ENCODE measurements at regions not wholly inside any gene's neighbourhood (a gene's known extent, or its start where the extent isn't known, plus 50 kb on each side); places are given as distances from the start of the nearest gene placed in this dataset.
A peak's percentile ranks its signal among the peaks of the same experiment; 100 is the strongest.

DNA sequence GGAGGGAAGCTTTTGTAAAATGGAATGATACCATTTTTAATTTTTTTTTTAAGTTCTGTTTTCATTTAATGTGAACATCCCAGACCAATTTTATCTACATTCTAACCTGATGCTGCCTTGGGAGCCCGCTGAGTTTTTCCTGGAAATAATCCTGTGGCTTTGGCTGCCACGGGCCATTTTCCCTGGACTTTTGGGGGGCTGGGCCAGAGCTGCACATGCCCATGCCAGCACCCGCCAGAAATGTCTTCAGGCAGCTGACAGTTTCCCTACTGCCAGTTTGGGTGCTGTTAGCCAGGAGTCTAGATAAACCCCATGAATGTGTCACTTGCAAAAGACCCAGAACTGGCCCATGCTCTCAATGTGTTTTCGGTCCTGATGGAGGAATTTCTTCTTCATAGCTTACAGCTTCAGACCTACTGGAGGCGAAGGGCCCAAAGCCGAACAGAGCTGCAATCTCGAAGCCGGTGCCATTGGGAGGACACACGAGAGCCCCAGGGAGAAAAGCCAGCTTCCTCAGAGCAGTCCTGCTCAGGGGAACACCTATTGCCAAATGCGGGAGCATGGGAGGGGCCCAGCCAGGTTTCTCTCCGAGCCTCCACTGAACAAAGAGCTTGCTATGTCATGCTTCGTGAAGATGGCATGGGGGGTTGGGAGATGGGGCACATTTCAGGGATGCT lies 444.2 kb upstream of the MKI67 start:
- Histone ChIP-seq H3K27me3 (peaks cover 0 to 8% of the 10 kb centered on the region in 2 donors), H3K9me3 (no peaks in the 10 kb centered on the region), H3K27ac (no peak overlapping the region), H3K4me3 (no peak overlapping the region), H3K36me3 (no peaks in the 10 kb centered on the region), H3K4me1 (no peaks in the 10 kb centered on the region)
- intact Hi-C loops (cut with DNase I), result no loop called here
- ATAC-seq (no peak), DNase-seq (no peak)
- TF ChIP-seq, protein P1, sequence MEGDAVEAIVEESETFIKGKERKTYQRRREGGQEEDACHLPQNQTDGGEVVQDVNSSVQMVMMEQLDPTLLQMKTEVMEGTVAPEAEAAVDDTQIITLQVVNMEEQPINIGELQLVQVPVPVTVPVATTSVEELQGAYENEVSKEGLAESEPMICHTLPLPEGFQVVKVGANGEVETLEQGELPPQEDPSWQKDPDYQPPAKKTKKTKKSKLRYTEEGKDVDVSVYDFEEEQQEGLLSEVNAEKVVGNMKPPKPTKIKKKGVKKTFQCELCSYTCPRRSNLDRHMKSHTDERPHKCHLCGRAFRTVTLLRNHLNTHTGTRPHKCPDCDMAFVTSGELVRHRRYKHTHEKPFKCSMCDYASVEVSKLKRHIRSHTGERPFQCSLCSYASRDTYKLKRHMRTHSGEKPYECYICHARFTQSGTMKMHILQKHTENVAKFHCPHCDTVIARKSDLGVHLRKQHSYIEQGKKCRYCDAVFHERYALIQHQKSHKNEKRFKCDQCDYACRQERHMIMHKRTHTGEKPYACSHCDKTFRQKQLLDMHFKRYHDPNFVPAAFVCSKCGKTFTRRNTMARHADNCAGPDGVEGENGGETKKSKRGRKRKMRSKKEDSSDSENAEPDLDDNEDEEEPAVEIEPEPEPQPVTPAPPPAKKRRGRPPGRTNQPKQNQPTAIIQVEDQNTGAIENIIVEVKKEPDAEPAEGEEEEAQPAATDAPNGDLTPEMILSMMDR (IDR thresholded peaks at IDR 0.05), result no peak
- no peak for TF ChIP-seq POLR2A (IDR thresholded peaks at IDR 0.05)
- 32% methylated on average over 5 of the region's 12 CpGs for WGBS (ENCODE audit: insufficient coverage, low coverage, low lambda C conversion rate, missing lambda C conversion rate)

- no peak for DNase-seq
- Histone ChIP-seq H3K27me3 (peaks cover 0 to 8% of the 10 kb centered on the region in 2 donors), H3K4me1 (no peaks in the 10 kb centered on the region), H3K9me3 (no peaks in the 10 kb centered on the region), H3K4me3 (no peak overlapping the region), H3K27ac (no peak overlapping the region), H3K36me3 (no peaks in the 10 kb centered on the region)
- intact Hi-C loops (cut with DNase I), result no loop called here
- TF ChIP-seq POLR2A (IDR thresholded peaks at IDR 0.05), result no peak
- TF ChIP-seq, protein P1 (IDR thresholded peaks at IDR 0.05), result no peak
- 100% methylated on average over 1 of the region's 4 CpGs for WGBS (ENCODE audit: insufficient coverage, low coverage, low lambda C conversion rate, missing lambda C conversion rate)
- no peak for ATAC-seq
Measured at GRCh38 chr10:128571071-128571470, 444.8 kb upstream of the MKI67 start.

DNA sequence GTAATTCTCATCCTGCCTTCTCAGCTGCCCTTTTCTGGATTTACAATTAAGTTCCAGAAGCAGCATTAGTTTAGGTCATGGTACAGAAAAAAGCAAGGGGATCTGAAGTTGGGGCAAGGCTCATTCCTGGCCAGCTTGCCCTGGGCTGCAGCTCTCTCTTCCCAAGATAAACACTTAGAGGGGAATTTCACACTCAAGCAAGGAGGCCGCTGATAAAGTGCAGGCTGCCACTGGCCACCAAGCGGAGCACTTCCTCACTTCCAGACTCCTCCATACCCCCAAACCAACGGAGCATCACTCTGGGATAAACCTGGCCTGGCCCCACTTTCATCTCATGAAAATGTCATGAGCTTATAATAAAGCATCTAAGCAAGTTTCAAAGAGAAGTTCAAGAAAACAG lies 445.5 kb upstream of the MKI67 start:
- Histone ChIP-seq H3K4me1 (no peaks in the 10 kb centered on the region), H3K36me3 (no peaks in the 10 kb centered on the region), H3K27ac (no peak overlapping the region), H3K4me3 (no peak overlapping the region), H3K9me3 (no peaks in the 10 kb centered on the region), H3K27me3 (peaks cover 0 to 8% of the 10 kb centered on the region in 2 donors)
- TF ChIP-seq, protein P1 (IDR thresholded peaks at IDR 0.05), result no peak
- no peak for TF ChIP-seq POLR2A (IDR thresholded peaks at IDR 0.05)
- DNase-seq, result no peak
- ATAC-seq, result no peak
- WGBS (ENCODE audit: insufficient coverage, low coverage, low lambda C conversion rate, missing lambda C conversion rate), result 0% methylated on average over 1 of the region's 3 CpGs
- intact Hi-C loops (cut with DNase I), result no loop called here

GRCh38 chr10:128572696-128573095 lies 446.5 kb upstream of the MKI67 start:
- H3K9me3 ChIP-seq, result no peaks in the 10 kb centered on the region
- H3K36me3 ChIP-seq, result no peaks in the 10 kb centered on the region
- H3K27ac ChIP-seq, result no peak overlapping the region
- no peaks in the 10 kb centered on the region for H3K4me1 ChIP-seq
- 32% methylated on average over 4 of the region's 7 CpGs for WGBS (ENCODE audit: insufficient coverage, low coverage, low lambda C conversion rate, missing lambda C conversion rate)
- ATAC-seq (peak in 1 of 4 donors; percentile 30), DNase-seq (no peak)
- TF ChIP-seq, protein P1 (IDR thresholded peaks at IDR 0.05), result no peak
- no peak for TF ChIP-seq POLR2A (IDR thresholded peaks at IDR 0.05)
- no peak overlapping the region for H3K4me3 ChIP-seq
- intact Hi-C loops (cut with DNase I), result no loop called here
- H3K27me3 ChIP-seq, result peaks cover 0 to 8% of the 10 kb centered on the region in 2 donors
